HFFc6 (cell line): ENCODE measurements at regions not wholly inside any gene's neighbourhood (a gene's known extent, or its start where the extent isn't known, plus 50 kb on each side); places are given as distances from the start of the nearest gene placed in this dataset.

Experiments used
- DNase-seq: peaks from one replicate; pipeline ENCODE4 v3.0.0-alpha.2; 2018
- H3K27ac Mint-ChIP-seq: 2 replicates; pipeline ENCODE4 v1.8.0; 2020; ENCODE audit warnings: mild to moderate bottlenecking, mixed read lengths
- H3K27me3 Mint-ChIP-seq: 2 replicates; pipeline ENCODE4 v1.8.0; 2021; ENCODE audit warnings: mild to moderate bottlenecking, moderate library complexity, mixed read lengths; ENCODE audit not compliant: insufficient read depth
- H3K36me3 Mint-ChIP-seq: 2 replicates; pipeline ENCODE4 v1.8.0; 2021; ENCODE audit warnings: low read depth, mixed read lengths
- H3K4me1 Mint-ChIP-seq: 2 replicates; pipeline ENCODE4 v1.8.0; 2020; ENCODE audit warnings: low read depth, mixed read lengths
- H3K4me3 Mint-ChIP-seq: 2 replicates; pipeline ENCODE4 v1.8.0; 2020; ENCODE audit warnings: mild to moderate bottlenecking, moderate library complexity, mixed read lengths
- H3K9me3 Mint-ChIP-seq: 2 replicates; pipeline ENCODE4 v1.8.0; 2020; ENCODE audit warnings: mild to moderate bottlenecking, mixed read lengths
- TF ChIP-seq, protein P1 (sequence below): fragments of 200-600 bp; sonication (generic); IDR thresholded peaks from 2 replicates; pipeline ENCODE4 v1.5.0; 2021; ENCODE audit warnings: antibody characterized with exemption, mild to moderate bottlenecking

- TF ChIP-seq, protein P1, sequence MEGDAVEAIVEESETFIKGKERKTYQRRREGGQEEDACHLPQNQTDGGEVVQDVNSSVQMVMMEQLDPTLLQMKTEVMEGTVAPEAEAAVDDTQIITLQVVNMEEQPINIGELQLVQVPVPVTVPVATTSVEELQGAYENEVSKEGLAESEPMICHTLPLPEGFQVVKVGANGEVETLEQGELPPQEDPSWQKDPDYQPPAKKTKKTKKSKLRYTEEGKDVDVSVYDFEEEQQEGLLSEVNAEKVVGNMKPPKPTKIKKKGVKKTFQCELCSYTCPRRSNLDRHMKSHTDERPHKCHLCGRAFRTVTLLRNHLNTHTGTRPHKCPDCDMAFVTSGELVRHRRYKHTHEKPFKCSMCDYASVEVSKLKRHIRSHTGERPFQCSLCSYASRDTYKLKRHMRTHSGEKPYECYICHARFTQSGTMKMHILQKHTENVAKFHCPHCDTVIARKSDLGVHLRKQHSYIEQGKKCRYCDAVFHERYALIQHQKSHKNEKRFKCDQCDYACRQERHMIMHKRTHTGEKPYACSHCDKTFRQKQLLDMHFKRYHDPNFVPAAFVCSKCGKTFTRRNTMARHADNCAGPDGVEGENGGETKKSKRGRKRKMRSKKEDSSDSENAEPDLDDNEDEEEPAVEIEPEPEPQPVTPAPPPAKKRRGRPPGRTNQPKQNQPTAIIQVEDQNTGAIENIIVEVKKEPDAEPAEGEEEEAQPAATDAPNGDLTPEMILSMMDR, result no peak
- Mint-ChIP-seq H3K9me3 (no peaks in the 10 kb centered on the region), H3K4me3 (no peak overlapping the region), H3K27me3 (peaks cover 13% of the 10 kb centered on the region; the same call in 1 of the 2 replicates), H3K36me3 (no peaks in the 10 kb centered on the region), H3K4me1 (peaks cover 21% of the 10 kb centered on the region), H3K27ac (no peak overlapping the region)
- no peak for DNase-seq
Observed at GRCh38 chr2:120508567-120509041, 162.7 kb downstream of the INHBB start.

GRCh38 chr2:120509213-120509815, 163.4 kb downstream of the INHBB start:
- Mint-ChIP-seq H3K4me1 (peaks cover 14% of the 10 kb centered on the region), H3K4me3 (no peak overlapping the region), H3K27me3 (peaks cover 13% of the 10 kb centered on the region; the same call in 1 of the 2 replicates), H3K9me3 (no peaks in the 10 kb centered on the region), H3K36me3 (no peaks in the 10 kb centered on the region), H3K27ac (no peak overlapping the region)
- TF ChIP-seq, protein P1, result no peak; the same call in 1 of the 2 replicates
- no peak for DNase-seq

DNA sequence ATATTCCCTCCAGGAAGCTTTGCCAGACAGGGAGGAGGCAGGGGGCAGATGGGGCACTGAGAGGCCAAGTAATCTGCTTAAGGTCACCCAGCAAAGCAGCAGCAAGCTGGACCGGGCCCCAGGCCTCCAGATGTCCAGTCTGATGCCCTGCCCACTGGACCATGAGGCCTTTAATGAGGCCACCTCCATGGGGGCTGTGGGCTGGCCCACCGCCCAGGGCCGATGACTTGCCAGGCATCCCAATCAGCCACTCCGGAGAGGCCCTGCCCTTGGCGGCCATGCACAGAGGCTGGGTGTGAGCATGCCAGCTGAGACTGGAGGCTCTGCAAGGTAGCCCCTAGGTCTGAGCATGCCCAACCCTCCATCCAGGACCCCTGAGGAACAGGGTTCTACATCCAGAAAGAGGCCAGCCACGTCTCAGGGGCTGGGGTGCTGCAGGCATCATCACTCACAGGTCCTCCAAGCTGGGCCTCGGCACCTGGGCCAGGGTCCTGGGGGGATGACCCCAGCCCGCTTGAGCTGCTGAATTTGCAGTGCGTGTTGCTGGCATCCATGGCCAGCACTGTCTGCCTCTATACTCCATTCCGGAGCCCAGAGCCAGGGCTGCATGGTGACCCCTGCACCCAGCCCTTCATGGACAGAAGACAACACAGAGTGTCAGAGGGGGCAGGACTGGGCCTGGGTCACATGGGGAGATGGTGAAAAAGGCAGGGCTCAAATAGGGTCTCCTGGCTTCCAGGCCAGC, 164.2 kb downstream of the INHBB start:
- Mint-ChIP-seq H3K4me1 (peaks cover 9% of the 10 kb centered on the region; the same call in 1 of the 2 replicates), H3K27ac (no peak overlapping the region), H3K36me3 (no peaks in the 10 kb centered on the region), H3K9me3 (no peaks in the 10 kb centered on the region), H3K27me3 (peaks cover 13% of the 10 kb centered on the region; the same call in 1 of the 2 replicates), H3K4me3 (no peak overlapping the region)
- TF ChIP-seq, protein P1, result no peak
- no peak for DNase-seq

DNA sequence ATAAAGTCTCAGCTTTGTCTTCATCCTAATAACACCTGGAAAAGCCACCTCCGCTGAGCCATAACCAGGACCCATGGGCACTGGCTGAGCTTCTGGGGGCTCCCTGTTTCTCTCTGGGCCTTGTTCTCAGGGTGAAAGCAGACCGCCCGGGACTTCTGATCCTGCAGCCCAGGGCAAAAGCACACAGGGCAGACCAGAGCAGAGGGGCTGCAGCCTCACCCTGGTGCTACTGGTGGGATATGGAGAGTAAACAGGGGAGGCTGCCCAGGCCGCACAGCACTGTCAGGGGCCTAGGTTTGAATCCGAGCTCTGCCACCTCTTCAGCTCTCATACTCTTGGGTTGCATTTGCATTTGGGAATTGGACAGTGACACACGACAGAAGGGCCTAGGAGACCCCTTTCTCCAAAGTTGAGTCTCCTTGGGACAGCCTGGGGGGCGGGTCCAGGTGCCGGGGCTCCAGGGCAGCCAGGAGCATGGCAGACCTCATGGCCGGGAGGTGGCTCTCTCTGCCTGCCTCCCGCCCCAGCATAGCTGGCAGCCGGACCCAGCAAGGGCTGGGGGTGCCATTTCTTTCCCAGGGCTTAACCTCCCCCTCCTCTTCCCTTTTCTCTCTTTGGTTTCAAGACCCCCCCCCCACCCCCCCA, 164.9 kb downstream of the INHBB start:
- peaks cover 9% of the 10 kb centered on the region; the same call in 1 of the 2 replicates for H3K4me1 Mint-ChIP-seq
- peaks cover 15% of the 10 kb centered on the region; the same call in 1 of the 2 replicates for H3K27me3 Mint-ChIP-seq
- no peak overlapping the region for H3K4me3 Mint-ChIP-seq
- no peak overlapping the region for H3K27ac Mint-ChIP-seq
- DNase-seq, result no peak
- TF ChIP-seq, protein P1, result no peak
- H3K9me3 Mint-ChIP-seq, result no peaks in the 10 kb centered on the region
- H3K36me3 Mint-ChIP-seq, result no peaks in the 10 kb centered on the region

DNA sequence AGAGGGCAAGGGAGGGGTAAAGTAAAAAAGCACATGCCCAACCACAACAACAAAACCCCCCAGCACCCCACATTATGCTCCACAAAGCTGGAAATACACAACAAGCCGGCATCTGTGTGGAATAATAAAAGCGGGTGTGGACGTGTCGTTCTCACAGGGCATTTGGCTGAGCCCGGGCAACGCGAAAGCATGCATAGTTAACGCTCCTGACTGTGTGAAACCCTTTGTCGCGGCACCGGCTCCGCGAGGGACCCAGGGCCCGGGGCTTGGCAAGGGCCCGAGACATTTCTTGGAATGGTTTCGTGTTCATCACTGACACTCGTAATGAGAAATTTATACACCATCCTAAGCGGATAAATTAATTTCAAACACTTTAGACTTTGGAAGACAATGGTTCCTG, 165.6 kb downstream of the INHBB start:
- Mint-ChIP-seq H3K4me3 (no peak overlapping the region), H3K27me3 (peaks cover 13% of the 10 kb centered on the region; the same call in 1 of the 2 replicates)

More for the DNA sequence above, 165.6 kb downstream of the INHBB start:
- Mint-ChIP-seq H3K27ac (no peak overlapping the region), H3K9me3 (no peaks in the 10 kb centered on the region), H3K4me1 (peaks cover 11% of the 10 kb centered on the region), H3K36me3 (no peaks in the 10 kb centered on the region)
- TF ChIP-seq, protein P1, result no peak
- DNase-seq, result no peak
